ENCODE measurements at regions not wholly inside any gene's neighbourhood (a gene's known extent, or its start where the extent isn't known, plus 50 kb on each side); places are given as distances from the start of the nearest gene placed in this dataset.
"Not testable (repeated sequence)": the region's sequence is repeated elsewhere in the genome, so short reads cannot be mapped to it uniquely, and the experiment has no call there.

- peak; percentile 63 for DNase-seq
These were observed 179.1 kb upstream of the NDST4 start for GRCh38 chr4:115292320-115293092.

GRCh38 chr4:115287426-115287825 lies 174.0 kb upstream of the NDST4 start:
- DNase-seq: no peak

GRCh38 chr4:115279330-115279729 lies 165.9 kb upstream of the NDST4 start:
- DNase-seq: peak; percentile 14

- DNase-seq: no peak
These were observed 165.4 kb upstream of the NDST4 start for GRCh38 chr4:115278830-115279229.

GRCh38 chr4:115275615-115276014 lies 162.2 kb upstream of the NDST4 start:
- DNase-seq: peak; percentile 47

GRCh38 chr4:115274545-115274944 lies 161.1 kb upstream of the NDST4 start:
- peak; percentile 67 for DNase-seq

GRCh38 chr4:115272594-115272993 lies 159.2 kb upstream of the NDST4 start:
- DNase-seq: no peak

- peak; percentile 39 for DNase-seq
These were observed 158.8 kb upstream of the NDST4 start for GRCh38 chr4:115272185-115272584.

GRCh38 chr4:115260195-115260594 lies 146.8 kb upstream of the NDST4 start:
- DNase-seq: no peak

GRCh38 chr4:115259642-115260041 lies 146.2 kb upstream of the NDST4 start:
- peak; percentile 13 for DNase-seq

- no peak for DNase-seq
These were observed 136.4 kb upstream of the NDST4 start for GRCh38 chr4:115249808-115250207.

GRCh38 chr4:115234405-115235093 lies 121.1 kb upstream of the NDST4 start:
- peak; percentile 77 for DNase-seq

GRCh38 chr4:115233600-115233999 lies 120.2 kb upstream of the NDST4 start:
- peak; percentile 26 for DNase-seq

- no peak for DNase-seq
These were observed 116.5 kb upstream of the NDST4 start for GRCh38 chr4:115229873-115230272.

GRCh38 chr4:115228851-115229250 lies 115.4 kb upstream of the NDST4 start:
- no peak for DNase-seq

GRCh38 chr4:115222061-115222460 lies 108.6 kb upstream of the NDST4 start:
- no peak for DNase-seq

GRCh38 chr4:115219862-115220261 lies 106.4 kb upstream of the NDST4 start:
- no peak for DNase-seq

GRCh38 chr4:115219315-115219860 lies 106.0 kb upstream of the NDST4 start:
- peak; percentile 39 for DNase-seq

GRCh38 chr4:115215935-115216334 lies 102.5 kb upstream of the NDST4 start:
- no peak for DNase-seq

- peak; percentile 43 for DNase-seq
These were observed 100.3 kb upstream of the NDST4 start for GRCh38 chr4:115213716-115214115.

GRCh38 chr4:115201042-115201330 lies 87.6 kb upstream of the NDST4 start:
- DNase-seq: no peak

GRCh38 chr4:115200201-115201041 lies 87.0 kb upstream of the NDST4 start:
- not testable (repeated sequence) for DNase-seq

GRCh38 chr4:115194612-115195011 lies 81.2 kb upstream of the NDST4 start:
- DNase-seq: not testable (repeated sequence)
